MM.1S (cell line): ENCODE measurements at regions not wholly inside any gene's neighbourhood (a gene's known extent, or its start where the extent isn't known, plus 50 kb on each side); places are given as distances from the start of the nearest gene placed in this dataset.
A peak's percentile ranks its signal among the peaks of the same experiment; 100 is the strongest.

Experiments used
- DNase-seq: peaks from one replicate; pipeline ENCODE4 v3.0.0-alpha.2; 2015
- H2AFZ ChIP-seq: fragments of 300-600 bp; sonication (generic); 2 replicates; pipeline ENCODE4 v1.6.0; 2016; ENCODE audit warnings: antibody characterized with exemption, low read length
- H3F3A ChIP-seq: fragments of 300-600 bp; sonication (generic); 2 replicates; pipeline ENCODE4 v1.6.1; 2016; ENCODE audit warnings: mild to moderate bottlenecking, antibody characterized with exemption, low read length, moderate library complexity, mixed read lengths; ENCODE audit not compliant: insufficient read depth
- H3K27ac ChIP-seq: fragments of 300-600 bp; sonication (generic); 2 replicates; pipeline ENCODE4 v1.5.1; 2016; ENCODE audit warnings: mild to moderate bottlenecking, low read length
- H3K27me3 ChIP-seq: fragments of 300-600 bp; sonication (generic); replicated peaks from 2 replicates; pipeline ENCODE4 v1.6.0; 2016; ENCODE audit warnings: low read length; ENCODE audit not compliant: insufficient read depth
- H3K36me3 ChIP-seq: fragments of 300-600 bp; sonication (generic); replicated peaks from 2 replicates; pipeline ENCODE4 v1.6.1; 2016; ENCODE audit warnings: mild to moderate bottlenecking, low read length, mixed read lengths; ENCODE audit not compliant: insufficient read depth
- H3K4me1 ChIP-seq: fragments of 300-600 bp; sonication (generic); 2 replicates; pipeline ENCODE4 v1.6.1; 2016; ENCODE audit warnings: low read length, mixed read lengths
- H3K4me2 ChIP-seq: fragments of 300-600 bp; sonication (generic); 2 replicates; pipeline ENCODE4 v1.6.0; 2016; ENCODE audit warnings: low read depth, low read length
- H3K4me3 ChIP-seq: fragments of 300-600 bp; sonication (generic); 2 replicates; pipeline ENCODE4 v1.5.1; 2016; ENCODE audit warnings: low read length, mixed read lengths
- H3K79me2 ChIP-seq: fragments of 300-600 bp; sonication (generic); 2 replicates; pipeline ENCODE4 v1.6.1; 2016; ENCODE audit warnings: mixed run types, low read length, mixed read lengths
- H3K9ac ChIP-seq: fragments of 300-600 bp; sonication (generic); 2 replicates; pipeline ENCODE4 v1.6.1; 2016; ENCODE audit warnings: low read length, mixed read lengths
- H3K9me2 ChIP-seq: fragments of 300-600 bp; sonication (generic); replicated peaks from 2 replicates; pipeline ENCODE4 v1.6.1; 2016; ENCODE audit warnings: mild to moderate bottlenecking, low read length, mixed read lengths; ENCODE audit not compliant: insufficient read depth
- H3K9me3 ChIP-seq: fragments of 300-600 bp; sonication (generic); replicated peaks from 2 replicates; pipeline ENCODE4 v1.6.1; 2016; ENCODE audit warnings: mild to moderate bottlenecking, low read length, mixed read lengths; ENCODE audit not compliant: insufficient read depth
- H4K20me1 ChIP-seq: fragments of 300-600 bp; sonication (generic); 2 replicates; pipeline ENCODE4 v1.6.1; 2016; ENCODE audit warnings: mild to moderate bottlenecking, low read length, moderate library complexity, mixed read lengths; ENCODE audit not compliant: insufficient read depth
- EZH2 ChIP-seq: fragments of 300-600 bp; sonication (generic); optimal IDR thresholded peaks from 2 replicates; pipeline ENCODE3; 2017; ENCODE audit warnings: low read depth, mild to moderate bottlenecking, antibody characterized with exemption, low read length, mixed read lengths
- EZH2phosphoT487 ChIP-seq: fragments of 300-600 bp; sonication (generic); IDR thresholded peaks from 2 replicates; pipeline ENCODE4 v1.6.1; 2018; ENCODE audit warnings: antibody characterized with exemption, low read length
- TF ChIP-seq, protein P1 (sequence below): fragments of 300-600 bp; sonication (generic); IDR thresholded peaks from 2 replicates; pipeline ENCODE4 v1.5.1; 2016; ENCODE audit warnings: antibody characterized with exemption, low read length, mixed read lengths

DNA sequence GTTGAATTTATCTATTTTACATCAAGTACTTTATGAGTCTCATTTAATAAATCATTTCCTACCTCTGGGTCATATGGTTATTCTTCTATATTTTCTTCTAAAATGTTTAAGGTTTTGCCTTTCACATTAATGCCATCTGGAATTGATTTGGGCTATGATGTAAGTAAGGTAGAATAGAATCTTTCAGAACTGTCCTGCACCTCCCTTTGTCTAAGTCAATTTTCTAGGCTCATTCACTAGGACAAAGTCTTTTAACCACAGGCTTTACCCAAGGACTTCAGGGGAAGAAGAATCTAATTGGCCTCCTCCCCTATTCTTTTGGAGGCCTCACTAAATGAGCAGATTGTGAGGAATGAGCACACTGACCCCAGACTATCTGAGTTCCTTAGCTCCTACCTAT, 146.0 kb downstream of the BBOX1 start:
- no peaks in the 10 kb centered on the region for H3K9me2 ChIP-seq
- H3K9ac ChIP-seq = no peak overlapping the region
- H3K9me3 ChIP-seq = no peaks in the 10 kb centered on the region
- H3K27me3 ChIP-seq = no peaks in the 10 kb centered on the region
- H2AFZ ChIP-seq = no peak overlapping the region
- no peak for DNase-seq
- H3K4me2 ChIP-seq = no peak overlapping the region
- no peak overlapping the region for H3K27ac ChIP-seq
- H3K79me2 ChIP-seq = no peaks in the 10 kb centered on the region
- H4K20me1 ChIP-seq = no peaks in the 10 kb centered on the region
- H3K4me3 ChIP-seq = no peak overlapping the region
- no peaks in the 10 kb centered on the region for H3F3A ChIP-seq
- H3K36me3 ChIP-seq = no peaks in the 10 kb centered on the region
- TF ChIP-seq EZH2 (no peak), EZH2phosphoT487 (no peak)
- TF ChIP-seq, protein P1, sequence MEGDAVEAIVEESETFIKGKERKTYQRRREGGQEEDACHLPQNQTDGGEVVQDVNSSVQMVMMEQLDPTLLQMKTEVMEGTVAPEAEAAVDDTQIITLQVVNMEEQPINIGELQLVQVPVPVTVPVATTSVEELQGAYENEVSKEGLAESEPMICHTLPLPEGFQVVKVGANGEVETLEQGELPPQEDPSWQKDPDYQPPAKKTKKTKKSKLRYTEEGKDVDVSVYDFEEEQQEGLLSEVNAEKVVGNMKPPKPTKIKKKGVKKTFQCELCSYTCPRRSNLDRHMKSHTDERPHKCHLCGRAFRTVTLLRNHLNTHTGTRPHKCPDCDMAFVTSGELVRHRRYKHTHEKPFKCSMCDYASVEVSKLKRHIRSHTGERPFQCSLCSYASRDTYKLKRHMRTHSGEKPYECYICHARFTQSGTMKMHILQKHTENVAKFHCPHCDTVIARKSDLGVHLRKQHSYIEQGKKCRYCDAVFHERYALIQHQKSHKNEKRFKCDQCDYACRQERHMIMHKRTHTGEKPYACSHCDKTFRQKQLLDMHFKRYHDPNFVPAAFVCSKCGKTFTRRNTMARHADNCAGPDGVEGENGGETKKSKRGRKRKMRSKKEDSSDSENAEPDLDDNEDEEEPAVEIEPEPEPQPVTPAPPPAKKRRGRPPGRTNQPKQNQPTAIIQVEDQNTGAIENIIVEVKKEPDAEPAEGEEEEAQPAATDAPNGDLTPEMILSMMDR = no peak
- no peaks in the 10 kb centered on the region for H3K4me1 ChIP-seq

DNA sequence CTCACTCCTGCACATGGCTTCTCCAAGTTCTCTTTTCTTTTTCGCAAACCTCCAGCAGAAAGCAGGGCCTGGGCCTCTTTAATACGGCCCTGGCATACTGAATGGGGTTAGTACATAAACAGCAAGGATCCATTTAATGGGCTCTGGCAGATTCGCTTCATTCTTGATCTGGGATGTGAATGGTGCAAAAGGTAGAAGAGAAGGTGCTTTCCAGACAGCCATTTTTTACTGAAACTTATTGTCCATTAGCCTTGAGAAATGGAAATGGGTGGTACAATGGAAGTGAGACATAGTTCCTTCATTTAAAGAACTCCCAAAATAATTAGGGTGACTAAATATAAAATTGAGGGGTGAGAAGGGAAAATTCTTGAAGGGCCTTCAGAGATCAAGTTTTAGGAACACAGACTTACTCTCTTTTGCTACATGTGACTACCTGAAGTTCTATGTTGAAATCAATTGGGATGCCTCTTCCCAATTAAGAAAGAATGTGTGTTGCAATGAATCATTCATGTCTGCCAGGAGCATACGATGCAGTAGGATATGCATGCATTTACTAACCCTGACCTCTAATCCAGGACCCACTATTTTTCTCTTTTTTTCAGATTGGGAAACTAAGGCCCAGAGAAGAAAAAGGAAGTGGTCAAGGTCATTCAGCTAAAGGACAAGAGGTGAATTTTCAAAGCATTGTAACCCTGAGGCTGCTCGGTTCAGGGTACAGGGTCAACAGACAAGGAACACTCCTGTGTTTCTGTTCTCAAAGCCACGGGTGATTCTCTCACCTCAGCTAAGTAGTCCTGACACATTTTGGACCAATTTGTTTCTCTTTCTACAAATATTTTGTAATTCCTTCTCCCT, 144.1 kb downstream of the BBOX1 start:
- Histone ChIP-seq H3K4me2 (no peak overlapping the region), H3F3A (no peaks in the 10 kb centered on the region), H3K27ac (no peak overlapping the region), H3K27me3 (no peaks in the 10 kb centered on the region), H3K4me3 (no peak overlapping the region), H2AFZ (no peak overlapping the region), H3K4me1 (no peaks in the 10 kb centered on the region), H3K9me2 (no peaks in the 10 kb centered on the region), H3K9ac (no peak overlapping the region), H3K79me2 (no peaks in the 10 kb centered on the region), H3K36me3 (no peaks in the 10 kb centered on the region), H3K9me3 (no peaks in the 10 kb centered on the region), H4K20me1 (no peaks in the 10 kb centered on the region)
- DNase-seq = no peak
- TF ChIP-seq EZH2phosphoT487 (no peak), EZH2 (no peak)
- TF ChIP-seq, protein P1 = no peak

DNA sequence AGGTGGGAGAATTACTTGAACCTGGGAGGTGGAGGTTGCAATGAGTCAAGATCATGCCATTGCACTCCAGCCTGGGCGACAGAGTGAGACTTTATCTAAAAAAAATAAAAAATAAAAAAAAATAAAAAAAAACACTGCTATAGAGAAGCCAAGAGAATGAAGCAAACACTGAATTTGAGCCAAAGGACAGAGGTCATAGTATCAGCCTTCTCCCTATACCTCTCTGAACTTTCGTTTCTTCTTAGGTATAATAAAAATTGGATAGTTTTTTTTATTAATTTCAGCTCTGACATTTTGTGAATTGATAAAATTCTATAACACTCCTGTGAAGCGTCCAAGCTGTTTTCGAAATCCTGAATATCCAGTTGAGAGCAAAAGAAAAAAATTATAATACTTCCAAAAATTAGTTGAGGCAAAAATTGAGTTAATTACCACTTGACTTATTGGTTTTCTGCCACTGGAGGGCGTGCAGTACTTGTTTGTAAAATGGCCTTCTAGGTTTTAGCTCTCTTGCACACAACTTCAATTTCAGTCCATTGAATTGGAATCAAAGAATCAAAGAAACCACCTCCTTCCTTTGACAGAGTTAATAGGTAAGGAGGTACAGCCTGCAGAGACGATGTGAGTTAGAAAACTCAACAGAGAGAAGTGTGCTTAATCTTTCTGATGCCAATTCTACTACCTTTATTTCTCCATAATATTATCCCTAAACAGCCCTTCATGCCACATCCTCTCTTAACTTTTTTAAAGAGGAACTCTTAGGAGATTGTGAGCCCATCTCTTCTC, 143.2 kb downstream of the BBOX1 start:
- TF ChIP-seq, protein P1 = peak; percentile 64
- TF ChIP-seq EZH2phosphoT487 = no peak
- no peaks in the 10 kb centered on the region for H4K20me1 ChIP-seq
- H3K4me1 ChIP-seq = no peaks in the 10 kb centered on the region
- H3F3A ChIP-seq = no peaks in the 10 kb centered on the region
- H3K27ac ChIP-seq = no peak overlapping the region
- H2AFZ ChIP-seq = no peak overlapping the region
- H3K27me3 ChIP-seq = no peaks in the 10 kb centered on the region
- no peaks in the 10 kb centered on the region for H3K79me2 ChIP-seq
- no peak overlapping the region for H3K4me3 ChIP-seq
- H3K36me3 ChIP-seq = no peaks in the 10 kb centered on the region
- no peak overlapping the region for H3K9ac ChIP-seq
- H3K9me2 ChIP-seq = no peaks in the 10 kb centered on the region
- H3K4me2 ChIP-seq = no peak overlapping the region
- DNase-seq = peak; percentile 51
- H3K9me3 ChIP-seq = no peaks in the 10 kb centered on the region
